H9 (cell line): ENCODE measurements at regions not wholly inside any gene's neighbourhood (a gene's known extent, or its start where the extent isn't known, plus 50 kb on each side); places are given as distances from the start of the nearest gene placed in this dataset.

ENCODE experiments used
- DNase-seq: peaks from one replicate; pipeline ENCODE4 v3.0.0-alpha.2; 2017
- H2AFZ ChIP-seq: one replicate; pipeline ENCODE4 v1.6.1; 2013; ENCODE audit warnings: mild to moderate bottlenecking, low read length, control low read depth, moderate library complexity
- H2AK5ac ChIP-seq: 2 replicates; pipeline ENCODE4 v1.6.1; 2013; ENCODE audit warnings: low read length, control low read depth, mixed read lengths; ENCODE audit not compliant: insufficient read length
- H2BK120ac ChIP-seq: one replicate; pipeline ENCODE4 v1.6.1; 2013; ENCODE audit warnings: low read depth, mild to moderate bottlenecking, low read length, control low read depth, inconsistent platforms; ENCODE audit not compliant: poor library complexity, severe bottlenecking
- H2BK12ac ChIP-seq: 2 replicates; pipeline ENCODE4 v1.6.1; 2013; ENCODE audit warnings: low read length, control low read depth, mixed read lengths, low read depth; ENCODE audit not compliant: insufficient read length
- H2BK15ac ChIP-seq: 2 replicates; pipeline ENCODE4 v1.6.1; 2013; ENCODE audit warnings: low read depth, low read length, control low read depth
- H2BK20ac ChIP-seq: one replicate; pipeline ENCODE4 v1.6.1; 2013; ENCODE audit warnings: low read depth, mild to moderate bottlenecking, low read length, control low read depth, inconsistent platforms; ENCODE audit not compliant: poor library complexity, severe bottlenecking
- H2BK5ac ChIP-seq: 2 replicates; pipeline ENCODE4 v1.6.1; 2013; ENCODE audit warnings: low read length, control low read depth, mixed read lengths; ENCODE audit not compliant: insufficient read length
- H3K14ac ChIP-seq: 2 replicates; pipeline ENCODE4 v1.6.1; 2013; ENCODE audit warnings: low read length, control low read depth; ENCODE audit not compliant: insufficient read depth
- H3K18ac ChIP-seq: 2 replicates; pipeline ENCODE4 v1.6.1; 2013; ENCODE audit warnings: low read depth, mild to moderate bottlenecking, mixed read lengths, low read length, control low read depth; ENCODE audit not compliant: insufficient read length
- H3K23ac ChIP-seq: 2 replicates; pipeline ENCODE4 v1.6.1; 2013; ENCODE audit warnings: low read length, control low read depth, mixed read lengths, low read depth; ENCODE audit not compliant: insufficient read length
- H3K23me2 ChIP-seq: 2 replicates; pipeline ENCODE4 v1.6.1; 2013; ENCODE audit warnings: low read depth, mild to moderate bottlenecking, mixed read lengths, low read length, control low read depth; ENCODE audit not compliant: insufficient read length, poor library complexity, severe bottlenecking
- H3K27ac ChIP-seq: 2 replicates; pipeline ENCODE4 v1.5.1; 2013; ENCODE audit warnings: low read length, control low read depth, mixed read lengths, low read depth; ENCODE audit not compliant: insufficient read length
- H3K27me3 ChIP-seq: 2 replicates; pipeline ENCODE4 v1.6.1; 2013; ENCODE audit warnings: low read length, control low read depth, inconsistent platforms; ENCODE audit not compliant: insufficient read depth
- H3K4ac ChIP-seq: 2 replicates; pipeline ENCODE4 v1.6.1; 2013; ENCODE audit warnings: low read depth, mild to moderate bottlenecking, control low read depth, inconsistent platforms, low read length, moderate library complexity
- H3K4me1 ChIP-seq: 2 replicates; pipeline ENCODE4 v1.6.1; 2013; ENCODE audit warnings: low read length, control low read depth, inconsistent platforms; ENCODE audit not compliant: insufficient read depth
- H3K4me2 ChIP-seq: 2 replicates; pipeline ENCODE4 v1.6.1; 2013; ENCODE audit warnings: low read length, control low read depth, mixed read lengths; ENCODE audit not compliant: insufficient read length, insufficient read depth
- H3K56ac ChIP-seq: 2 replicates; pipeline ENCODE4 v1.6.1; 2013; ENCODE audit warnings: low read depth, mild to moderate bottlenecking, mixed read lengths, low read length, control low read depth; ENCODE audit not compliant: insufficient read length
- H3K79me1 ChIP-seq: 2 replicates; pipeline ENCODE4 v1.6.1; 2013; ENCODE audit warnings: low read depth, mild to moderate bottlenecking, moderate library complexity, low read length, control low read depth, inconsistent platforms; ENCODE audit not compliant: insufficient read depth, poor library complexity, severe bottlenecking
- H3K79me2 ChIP-seq: 2 replicates; pipeline ENCODE4 v1.6.1; 2013; ENCODE audit warnings: low read length, control low read depth, inconsistent platforms; ENCODE audit not compliant: insufficient read depth
- H3K9ac ChIP-seq: 2 replicates; pipeline ENCODE4 v1.6.1; 2013; ENCODE audit warnings: low read length, control low read depth, mixed read lengths; ENCODE audit not compliant: insufficient read length; ENCODE audit errors: extremely low read depth
- H3K9me3 ChIP-seq: one replicate; pipeline ENCODE4 v1.6.1; 2013; ENCODE audit warnings: low read depth, low read length, inconsistent platforms; ENCODE audit not compliant: control insufficient read depth
- H3T11ph ChIP-seq: one replicate; pipeline ENCODE4 v1.6.1; 2013; ENCODE audit warnings: mild to moderate bottlenecking, low read length, control low read depth, inconsistent platforms
- H4K20me1 ChIP-seq: one replicate; pipeline ENCODE4 v1.6.1; 2013; ENCODE audit not compliant: control insufficient read depth, insufficient read length, insufficient read depth
- H4K5ac ChIP-seq: 2 replicates; pipeline ENCODE4 v1.6.1; 2013; ENCODE audit warnings: low read depth, mild to moderate bottlenecking, mixed read lengths, low read length, control low read depth; ENCODE audit not compliant: insufficient read length
- H4K8ac ChIP-seq: replicated peaks from 2 replicates; pipeline ENCODE4 v1.6.1; 2013; ENCODE audit warnings: low read length, control low read depth, mixed read lengths, low read depth; ENCODE audit not compliant: insufficient read length
- H4K91ac ChIP-seq: 2 replicates; pipeline ENCODE4 v1.6.1; 2013; ENCODE audit warnings: low read depth, mild to moderate bottlenecking, moderate library complexity, mixed read lengths, low read length, control low read depth; ENCODE audit not compliant: insufficient read length
- H3K27ac Mint-ChIP-seq, 3 experiments: 2 replicates in 2 of 3; 3 replicates in 1 of 3; pipeline ENCODE4 v1.8.0; 2020 to 2021; ENCODE audit warnings: mixed read lengths in 3 of 3, mild to moderate bottlenecking in 1 of 3, moderate library complexity in 1 of 3
- H3K27me3 Mint-ChIP-seq: 2 replicates; pipeline ENCODE4 v1.8.0; 2021; ENCODE audit warnings: low read depth, mild to moderate bottlenecking, moderate library complexity, mixed read lengths
- H3K36me3 Mint-ChIP-seq, 3 experiments: 2 replicates in 2 of 3; 3 replicates in 1 of 3; pipeline ENCODE4 v1.8.0; 2020 to 2021; ENCODE audit warnings: low read depth in 3 of 3, mixed read lengths in 3 of 3; ENCODE audit not compliant: insufficient read depth in 1 of 3
- H3K4me1 Mint-ChIP-seq, 2 experiments: 2 replicates each; pipeline ENCODE4 v1.8.0; 2020; ENCODE audit warnings: mixed read lengths in 2 of 2
- H3K4me3 Mint-ChIP-seq, 2 experiments: 2 replicates in 1 of 2; 3 replicates in 1 of 2; pipeline ENCODE4 v1.8.0; 2020 to 2021; ENCODE audit warnings: mild to moderate bottlenecking in 2 of 2, mixed read lengths in 2 of 2, moderate library complexity in 1 of 2
- H3K9me3 Mint-ChIP-seq, 2 experiments: 2 replicates in 1 of 2; 3 replicates in 1 of 2; pipeline ENCODE4 v1.8.0; 2020; ENCODE audit warnings: mild to moderate bottlenecking in 2 of 2, mixed read lengths in 2 of 2, moderate library complexity in 1 of 2
- WGBS: extraction: QIAGEN DNeasy Blood & Tissue Kit; methylation state at CpG from one replicate; pipeline ENCODE4 v1.1.7; 2013; ENCODE audit warnings: missing lambda C conversion rate, low lambda C conversion rate, mixed read lengths; ENCODE audit not compliant: insufficient read length; ENCODE audit errors: extremely low coverage; 5-methylcytosine and 5-hydroxymethylcytosine counted together
- TF ChIP-seq, protein P1 (sequence below): fragments of 200-600 bp; sonication (generic); conservative IDR thresholded peaks from 3 replicates; pipeline ENCODE4 v1.8.0; 2021; ENCODE audit warnings: antibody characterized with exemption, mild to moderate bottlenecking

DNA sequence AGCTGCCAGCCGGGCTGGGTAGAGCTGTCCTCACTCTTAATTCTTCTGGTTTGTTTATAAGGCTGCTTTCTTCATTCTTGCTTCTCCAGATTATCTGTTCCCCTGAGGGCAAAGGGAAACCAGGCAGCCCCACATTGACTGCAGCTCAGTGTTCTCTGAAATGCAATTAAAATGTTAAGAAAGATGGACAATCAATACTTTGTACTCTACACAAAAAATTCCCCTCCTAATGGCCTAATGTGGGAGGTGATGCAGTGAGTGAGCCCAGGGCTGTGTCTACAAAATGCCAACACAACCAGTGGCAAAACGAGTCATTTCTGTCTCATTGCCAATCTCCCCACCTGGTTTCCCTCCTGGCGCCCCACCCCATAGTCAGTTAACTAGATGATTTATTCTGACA lies 541.7 kb upstream of the RAB6C start:
- Mint-ChIP-seq H3K27me3 (no peaks in the 10 kb centered on the region; the same call in none of the 2 replicates), H3K9me3 (no peaks in the 10 kb centered on the region), H3K27ac (no peak overlapping the region), H3K4me1 (no peaks in the 10 kb centered on the region), H3K4me3 (no peak overlapping the region), H3K36me3 (no peaks in the 10 kb centered on the region)
- no peak overlapping the region for H2BK120ac ChIP-seq
- no peak overlapping the region for H3K4me2 ChIP-seq
- H3K9ac ChIP-seq = no peak overlapping the region
- H4K91ac ChIP-seq = no peak overlapping the region
- no peaks in the 10 kb centered on the region for H3K4me1 ChIP-seq
- no peaks in the 10 kb centered on the region for H3K79me2 ChIP-seq
- no peaks in the 10 kb centered on the region for H3K9me3 ChIP-seq
- H4K20me1 ChIP-seq = no peaks in the 10 kb centered on the region
- H3K23ac ChIP-seq = no peak overlapping the region
- TF ChIP-seq, protein P1, sequence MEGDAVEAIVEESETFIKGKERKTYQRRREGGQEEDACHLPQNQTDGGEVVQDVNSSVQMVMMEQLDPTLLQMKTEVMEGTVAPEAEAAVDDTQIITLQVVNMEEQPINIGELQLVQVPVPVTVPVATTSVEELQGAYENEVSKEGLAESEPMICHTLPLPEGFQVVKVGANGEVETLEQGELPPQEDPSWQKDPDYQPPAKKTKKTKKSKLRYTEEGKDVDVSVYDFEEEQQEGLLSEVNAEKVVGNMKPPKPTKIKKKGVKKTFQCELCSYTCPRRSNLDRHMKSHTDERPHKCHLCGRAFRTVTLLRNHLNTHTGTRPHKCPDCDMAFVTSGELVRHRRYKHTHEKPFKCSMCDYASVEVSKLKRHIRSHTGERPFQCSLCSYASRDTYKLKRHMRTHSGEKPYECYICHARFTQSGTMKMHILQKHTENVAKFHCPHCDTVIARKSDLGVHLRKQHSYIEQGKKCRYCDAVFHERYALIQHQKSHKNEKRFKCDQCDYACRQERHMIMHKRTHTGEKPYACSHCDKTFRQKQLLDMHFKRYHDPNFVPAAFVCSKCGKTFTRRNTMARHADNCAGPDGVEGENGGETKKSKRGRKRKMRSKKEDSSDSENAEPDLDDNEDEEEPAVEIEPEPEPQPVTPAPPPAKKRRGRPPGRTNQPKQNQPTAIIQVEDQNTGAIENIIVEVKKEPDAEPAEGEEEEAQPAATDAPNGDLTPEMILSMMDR = no peak
- no peak overlapping the region for H2AK5ac ChIP-seq
- H2BK20ac ChIP-seq = no peak overlapping the region
- no peak overlapping the region for H3K56ac ChIP-seq
- H3T11ph ChIP-seq = no peak overlapping the region
- H3K18ac ChIP-seq = no peak overlapping the region
- no peaks in the 10 kb centered on the region for H3K23me2 ChIP-seq
- H3K14ac ChIP-seq = no peak overlapping the region; the same call in 1 of the 2 replicates
- H3K79me1 ChIP-seq = no peaks in the 10 kb centered on the region
- H3K27ac ChIP-seq = no peak overlapping the region
- H2BK12ac ChIP-seq = no peak overlapping the region
- H3K4ac ChIP-seq = no peak overlapping the region
- DNase-seq = no peak
- H2BK5ac ChIP-seq = no peak overlapping the region
- H2AFZ ChIP-seq = no peak overlapping the region
- H2BK15ac ChIP-seq = no peak overlapping the region
- no peaks in the 10 kb centered on the region for H3K27me3 ChIP-seq
- no peak overlapping the region for H4K5ac ChIP-seq
- WGBS = no CpG with 5 or more reads among the region's 3 CpGs
- H4K8ac ChIP-seq = no peak overlapping the region
